CD4-positive, alpha-beta T cell treated with Interleukin-1 beta for 1 hour (primary cell): ENCODE measurements at regions not wholly inside any gene's neighbourhood (a gene's known extent, or its start where the extent isn't known, plus 50 kb on each side); places are given as distances from the start of the nearest gene placed in this dataset.

Source experiments
- DNase-seq, 2 donors: peaks; one replicate each; pipeline ENCODE4 v3.0.0-alpha.2; 2020 to 2022

DNA sequence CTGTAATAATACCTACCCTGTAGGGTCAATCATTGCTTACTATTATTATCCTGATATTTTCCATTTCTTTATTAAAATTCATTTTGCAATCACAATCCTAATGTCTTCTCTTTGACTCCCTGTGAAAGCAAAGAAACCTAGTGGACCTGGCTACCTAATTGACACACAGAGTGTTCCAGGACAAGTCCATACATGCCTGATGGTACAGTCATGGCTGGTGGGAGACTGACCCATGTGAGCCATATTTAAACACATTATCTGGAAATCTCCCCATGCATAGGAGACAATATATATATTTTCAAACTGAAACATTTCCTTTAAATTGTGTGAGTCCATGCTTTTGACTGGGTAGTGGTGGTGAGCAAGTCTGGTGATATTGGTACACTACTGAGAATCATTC, 230.6 kb upstream of the DACH1 start:
- DNase-seq, result no peak

GRCh38 chr13:72093262-72093661, 226.3 kb upstream of the DACH1 start:
- no peak for DNase-seq

DNA sequence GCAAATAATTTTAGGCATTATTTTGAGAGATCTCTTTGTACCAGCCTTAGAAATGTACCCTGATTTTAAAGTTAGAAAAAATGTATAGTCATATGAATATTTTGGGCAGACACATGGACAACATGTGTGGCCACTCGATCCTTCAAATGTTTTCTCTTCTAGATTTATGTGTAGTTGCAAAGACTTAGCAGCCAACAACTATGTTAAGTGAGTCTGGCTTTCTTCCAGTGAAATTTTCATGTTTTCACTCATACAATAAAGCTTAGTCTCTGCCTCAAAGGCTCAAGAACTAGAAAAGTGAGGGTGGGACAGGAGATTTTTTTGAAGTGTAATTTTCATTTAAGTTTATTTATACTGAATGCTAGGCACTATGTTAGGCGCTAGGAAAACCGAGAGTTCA, 207.7 kb upstream of the DACH1 start:
- DNase-seq, result no peak

DNA sequence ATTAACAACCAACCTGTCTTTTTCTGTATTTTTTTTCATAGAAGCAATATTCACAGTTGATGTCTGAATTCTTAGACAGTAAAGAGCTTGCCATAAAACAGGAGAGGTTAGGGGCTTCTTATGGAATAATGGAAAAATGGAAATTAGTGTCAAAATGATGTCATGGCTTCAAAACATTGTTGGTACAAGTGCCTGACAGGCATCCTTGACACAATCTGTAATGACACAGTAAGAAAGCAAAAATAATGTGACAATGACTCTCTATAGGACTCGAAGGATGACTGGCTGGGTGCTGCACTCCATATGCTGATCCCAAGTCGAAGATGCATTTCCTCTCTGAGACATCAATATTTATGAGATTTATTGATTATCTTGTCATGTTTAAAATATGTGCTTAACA, 205.3 kb upstream of the DACH1 start:
- DNase-seq, result no peak

GRCh38 chr13:72071713-72072112, 204.7 kb upstream of the DACH1 start:
- no peak for DNase-seq

GRCh38 chr13:72062566-72062965, 195.6 kb upstream of the DACH1 start:
- DNase-seq, result no peak

DNA sequence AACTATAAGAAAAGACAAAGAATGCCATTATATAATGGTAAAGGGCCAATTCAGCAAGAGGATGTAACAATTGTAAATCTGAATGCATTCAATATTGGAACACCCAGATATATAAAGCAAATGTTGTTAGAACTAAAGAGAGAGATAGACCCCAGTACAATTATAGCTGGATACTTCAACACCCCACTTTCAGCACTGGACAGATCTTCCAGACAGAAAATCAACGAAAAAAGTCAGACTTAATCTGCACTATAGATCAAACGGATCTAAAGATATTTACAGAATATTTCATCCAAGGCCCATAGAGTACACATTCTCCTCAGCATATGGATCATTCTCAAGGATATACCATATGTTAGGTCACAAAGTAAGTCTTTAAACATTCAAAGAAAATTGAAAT, 194.6 kb upstream of the DACH1 start:
- DNase-seq, result no peak

GRCh38 chr13:72050251-72050650, 183.2 kb upstream of the DACH1 start:
- DNase-seq, result no peak

- no peak for DNase-seq
Observed at GRCh38 chr13:72043366-72043765, 176.4 kb upstream of the DACH1 start.

DNA sequence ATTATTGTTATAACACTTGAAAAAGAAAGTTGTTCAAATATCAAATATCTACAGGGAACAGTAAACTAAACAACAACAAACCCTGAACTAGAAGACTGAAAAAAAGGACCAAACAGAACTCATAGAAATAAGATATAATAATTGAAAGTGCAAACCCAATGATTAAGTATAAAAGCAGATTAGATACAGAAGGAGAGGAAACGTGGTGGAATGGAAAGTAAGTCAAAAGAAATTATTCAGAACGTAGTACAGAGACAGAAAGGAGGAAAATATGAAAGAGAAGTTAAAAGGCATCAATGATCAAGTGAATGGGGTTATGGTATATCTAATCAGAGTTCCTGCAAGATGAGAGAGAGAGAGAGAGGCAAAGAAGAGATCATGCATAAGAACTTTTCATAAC, 174.2 kb upstream of the DACH1 start:
- no peak for DNase-seq

DNA sequence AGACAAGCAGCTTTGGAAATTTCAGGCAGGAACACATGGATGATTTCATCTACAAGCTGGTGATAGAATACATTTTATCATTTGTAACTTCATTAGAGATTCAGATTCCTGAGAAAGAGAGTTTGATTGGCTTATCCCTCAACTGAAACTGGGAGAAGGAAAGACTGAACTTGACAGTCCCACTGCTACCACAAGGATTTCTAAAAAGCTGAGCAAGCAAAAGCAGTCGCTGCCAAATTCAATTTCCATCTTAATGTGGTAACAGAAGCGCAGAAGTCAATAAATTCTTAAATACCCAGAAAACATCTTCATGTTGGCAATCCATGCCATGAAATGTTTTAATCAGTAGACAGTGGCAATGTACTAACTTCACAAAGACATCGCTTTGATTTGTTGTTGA, 172.1 kb upstream of the DACH1 start:
- no peak for DNase-seq

GRCh38 chr13:72029981-72030380, 163.0 kb upstream of the DACH1 start:
- DNase-seq, result no peak

GRCh38 chr13:72025836-72026235, 158.8 kb upstream of the DACH1 start:
- no peak for DNase-seq

GRCh38 chr13:72023895-72024294, 156.9 kb upstream of the DACH1 start:
- DNase-seq, result no peak

- DNase-seq, result no peak
Observed at GRCh38 chr13:72005455-72005854, 138.5 kb upstream of the DACH1 start.

DNA sequence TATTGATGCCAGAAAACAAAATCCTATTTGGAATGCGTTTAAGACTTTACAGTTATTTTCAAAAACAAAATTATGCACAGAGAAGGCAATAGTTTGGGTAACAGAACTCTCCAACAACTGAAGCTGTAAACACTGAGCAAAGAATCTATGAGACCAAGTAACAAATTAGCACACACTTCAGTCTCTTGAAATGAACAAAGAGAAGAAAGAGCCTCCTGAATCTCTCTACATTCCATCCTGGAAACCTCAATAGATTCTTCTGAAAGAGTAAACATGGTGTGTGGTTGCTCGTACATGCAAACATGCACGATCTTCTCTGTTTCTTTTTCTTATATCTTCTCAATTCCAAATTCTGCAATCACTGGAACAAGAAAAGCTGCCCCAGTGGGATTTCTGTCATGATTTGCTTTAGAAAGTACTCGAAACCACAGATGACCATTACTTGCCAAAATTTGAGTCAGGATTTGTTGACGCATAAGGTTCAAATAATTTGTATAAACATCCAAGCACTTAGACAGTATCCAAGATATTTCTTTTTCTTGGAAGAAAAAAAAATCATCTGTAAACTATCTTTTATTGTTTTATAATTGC, 137.9 kb upstream of the DACH1 start:
- DNase-seq, result no peak

DNA sequence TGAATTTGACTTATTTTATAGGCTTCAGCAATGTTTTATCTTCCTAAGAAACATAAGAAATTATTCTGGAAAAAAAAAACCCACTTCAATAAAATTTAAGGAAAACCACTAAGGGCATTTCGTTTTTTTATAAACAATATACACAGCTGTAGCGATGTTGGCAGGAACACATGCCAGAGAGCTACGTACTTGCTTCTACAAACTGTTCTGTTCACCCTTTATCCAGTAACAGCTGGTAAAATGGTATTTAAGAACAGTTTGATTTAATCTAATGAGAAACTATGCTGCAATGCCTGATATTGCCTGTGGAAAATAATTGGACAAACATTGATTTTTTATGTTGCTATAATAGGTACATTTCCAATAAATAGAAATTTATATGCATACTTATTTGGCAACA, 137.2 kb upstream of the DACH1 start:
- no peak for DNase-seq

GRCh38 chr13:71998223-71998622, 131.2 kb upstream of the DACH1 start:
- no peak for DNase-seq

DNA sequence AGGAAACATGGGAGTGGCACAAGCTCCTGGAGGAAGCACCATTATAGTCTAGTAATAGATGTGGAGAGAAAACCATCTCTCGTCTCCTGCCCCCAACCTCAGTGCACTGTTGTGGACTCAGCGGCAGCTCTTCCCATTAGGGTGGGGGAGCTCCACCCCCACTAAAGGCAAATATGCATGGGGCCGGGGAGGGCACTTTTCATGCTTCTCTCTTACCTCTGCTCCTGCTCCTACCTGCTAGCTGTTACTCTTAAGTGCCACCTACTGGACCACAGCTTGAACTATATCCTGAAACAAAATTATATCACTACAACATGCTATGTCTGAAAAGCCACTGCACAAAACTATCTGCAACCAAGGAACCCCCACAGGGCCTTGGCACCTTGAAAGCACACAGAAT, 112.6 kb upstream of the DACH1 start:
- no peak for DNase-seq

GRCh38 chr13:71977028-71977427, 110.0 kb upstream of the DACH1 start:
- DNase-seq, result no peak

- no peak for DNase-seq
Observed at GRCh38 chr13:71967990-71968389, 101.0 kb upstream of the DACH1 start.

GRCh38 chr13:71964491-71965100, 97.6 kb upstream of the DACH1 start:
- DNase-seq, result no peak

DNA sequence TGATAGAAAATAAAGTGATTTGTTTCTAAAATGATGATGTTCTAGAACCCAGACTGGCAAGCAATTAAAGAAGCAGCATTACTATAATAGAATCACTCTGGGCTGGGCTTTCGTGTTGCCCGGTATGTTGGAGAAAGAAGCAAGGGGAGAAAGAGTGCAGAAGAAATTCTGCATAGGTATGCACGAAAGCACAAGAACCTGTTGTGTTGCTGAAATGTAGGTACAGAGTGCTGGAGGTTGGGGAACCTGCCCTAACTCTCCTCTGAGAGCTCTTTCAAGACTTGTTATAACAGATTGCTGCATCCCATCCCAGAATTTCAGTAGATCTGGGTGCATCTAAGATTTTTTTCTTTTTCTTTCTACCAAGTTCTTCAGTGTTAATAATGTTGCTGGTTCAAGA, 95.7 kb upstream of the DACH1 start:
- DNase-seq, result no peak

GRCh38 chr13:71962126-71962525, 95.1 kb upstream of the DACH1 start:
- no peak for DNase-seq

DNA sequence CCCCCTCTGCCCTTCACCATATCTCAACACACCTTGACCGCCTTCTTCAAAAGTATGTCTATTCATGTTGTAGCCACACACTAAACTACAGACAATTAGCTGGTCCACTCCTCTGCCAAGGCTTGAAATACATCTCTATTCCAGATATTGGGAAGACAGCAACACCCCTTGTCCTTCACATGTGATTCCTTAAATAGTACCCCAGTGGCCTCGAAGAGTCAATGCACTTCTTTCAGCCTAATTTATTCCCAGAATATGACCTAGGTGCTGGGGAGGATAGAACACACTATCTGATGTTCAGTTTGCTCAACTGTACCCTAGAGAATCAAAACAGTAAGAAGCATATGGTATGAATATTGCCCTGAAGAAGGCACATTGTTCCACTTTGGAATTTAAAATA, 82.4 kb upstream of the DACH1 start:
- no peak for DNase-seq
